ENCODE measurements at regions not wholly inside any gene's neighbourhood (a gene's known extent, or its start where the extent isn't known, plus 50 kb on each side); places are given as distances from the start of the nearest gene placed in this dataset.

- no peak for DNase-seq
Observed at GRCh38 chr22:47474895-47475294, 712.4 kb downstream of the TBC1D22A start.

GRCh38 chr22:47474464-47474863, 712.0 kb downstream of the TBC1D22A start:
- no peak for DNase-seq

- DNase-seq: no peak
Observed at GRCh38 chr22:47472636-47473035, 710.2 kb downstream of the TBC1D22A start.

- DNase-seq: no peak
Observed at GRCh38 chr22:47471406-47471805, 709.0 kb downstream of the TBC1D22A start.

GRCh38 chr22:47465809-47466208, 703.4 kb downstream of the TBC1D22A start:
- DNase-seq: no peak

GRCh38 chr22:47465222-47465621, 702.8 kb downstream of the TBC1D22A start:
- no peak for DNase-seq

- no peak for DNase-seq
Observed at GRCh38 chr22:47463220-47463619, 700.8 kb downstream of the TBC1D22A start.

GRCh38 chr22:47460861-47461260, 698.4 kb downstream of the TBC1D22A start:
- DNase-seq: no peak

- DNase-seq: no peak
Observed at GRCh38 chr22:47460176-47460575, 697.7 kb downstream of the TBC1D22A start.

- DNase-seq: no peak
Observed at GRCh38 chr22:47458348-47458747, 695.9 kb downstream of the TBC1D22A start.

- DNase-seq: no peak
Observed at GRCh38 chr22:47457509-47458300, 695.3 kb downstream of the TBC1D22A start.

GRCh38 chr22:47457021-47457420, 694.6 kb downstream of the TBC1D22A start:
- no peak for DNase-seq

GRCh38 chr22:47456031-47456430, 693.6 kb downstream of the TBC1D22A start:
- DNase-seq: no peak

GRCh38 chr22:47453049-47453448, 690.6 kb downstream of the TBC1D22A start:
- no peak for DNase-seq

- no peak for DNase-seq
Observed at GRCh38 chr22:47452184-47452583, 689.7 kb downstream of the TBC1D22A start.

GRCh38 chr22:47450876-47451475, 688.5 kb downstream of the TBC1D22A start:
- DNase-seq: no peak

- no peak for DNase-seq
Observed at GRCh38 chr22:47449508-47450270, 687.2 kb downstream of the TBC1D22A start.

- no peak for DNase-seq
Observed at GRCh38 chr22:47448231-47449223, 686.1 kb downstream of the TBC1D22A start.

GRCh38 chr22:47446821-47447810, 684.7 kb downstream of the TBC1D22A start:
- DNase-seq: no peak

- DNase-seq: no peak
Observed at GRCh38 chr22:47446331-47446730, 683.9 kb downstream of the TBC1D22A start.

- no peak for DNase-seq
Observed at GRCh38 chr22:47445716-47446290, 683.4 kb downstream of the TBC1D22A start.
